ENCODE measurements at regions not wholly inside any gene's neighbourhood (a gene's known extent, or its start where the extent isn't known, plus 50 kb on each side); places are given as distances from the start of the nearest gene placed in this dataset.

DNA sequence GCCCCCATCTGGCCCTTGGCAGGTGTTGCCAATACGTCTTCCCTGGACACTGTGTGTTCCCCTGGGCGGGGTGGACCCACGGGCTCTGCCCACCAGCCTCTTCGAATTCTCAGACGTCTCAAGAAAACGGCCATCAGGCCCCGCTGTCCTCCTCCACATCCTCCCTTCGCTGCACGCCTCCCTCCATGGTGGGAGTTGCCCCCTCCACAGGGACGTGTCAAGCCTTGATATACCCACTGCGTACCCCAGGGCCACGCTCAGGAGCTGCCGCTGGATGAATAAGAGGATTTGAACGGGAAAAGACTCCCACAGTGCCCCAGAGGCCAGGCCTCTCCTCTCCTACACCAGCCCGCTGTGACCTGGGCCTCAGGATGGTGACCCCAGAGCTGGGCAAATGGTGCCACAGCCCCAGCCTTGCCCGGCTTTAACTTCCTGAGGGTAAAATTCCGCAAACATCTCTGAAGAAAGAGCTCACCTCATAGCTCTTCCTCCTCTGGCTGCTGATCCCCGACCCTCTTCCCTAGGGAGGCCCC lies 399.3 kb upstream of the MYT1L start:
- Histone ChIP-seq H3K27ac (ENCODE audit: low read length) (no peak overlapping the region), H3K4me1 (ENCODE audit: low read length) (no peaks in the 10 kb centered on the region), H3K27me3 (ENCODE audit: low read depth, low read length) (no peaks in the 10 kb centered on the region), H2AFZ (ENCODE audit: low read depth, low read length) (no peak overlapping the region), H3K9ac (ENCODE audit: low read length) (no peak overlapping the region), H3K79me2 (ENCODE audit: low read length) (no peaks in the 10 kb centered on the region), H3K4me2 (ENCODE audit: low read length) (no peak overlapping the region), H3K36me3 (replicated peaks; ENCODE audit: low read depth, low read length) (no peaks in the 10 kb centered on the region), H3K4me3 (ENCODE audit: low read length) (no peak overlapping the region), H4K20me1 (ENCODE audit: insufficient read depth, low read length) (no peaks in the 10 kb centered on the region), H3K9me3 (ENCODE audit: insufficient read depth, low read length) (no peaks in the 10 kb centered on the region)
- TF ChIP-seq EZH2phosphoT487 (IDR thresholded peaks at IDR 0.05; ENCODE audit: low read depth) (no peak), CTCF (IDR thresholded peaks at IDR 0.05; ENCODE audit: low read depth, low read length) (no peak)

- H3K4me1 ChIP-seq (ENCODE audit: low read length) = no peaks in the 10 kb centered on the region
- H2AFZ ChIP-seq (ENCODE audit: low read depth, low read length) = no peak overlapping the region
- no peaks in the 10 kb centered on the region for H3K9me3 ChIP-seq (ENCODE audit: insufficient read depth, low read length)
- H3K4me3 ChIP-seq (ENCODE audit: low read length) = no peak overlapping the region
- H3K79me2 ChIP-seq (ENCODE audit: low read length) = no peaks in the 10 kb centered on the region
- H4K20me1 ChIP-seq (ENCODE audit: insufficient read depth, low read length) = no peaks in the 10 kb centered on the region
- H3K4me2 ChIP-seq (ENCODE audit: low read length) = no peak overlapping the region
- H3K27ac ChIP-seq (ENCODE audit: low read length) = no peak overlapping the region
- no peaks in the 10 kb centered on the region for H3K27me3 ChIP-seq (ENCODE audit: low read depth, low read length)
- no peak for TF ChIP-seq EZH2phosphoT487 (IDR thresholded peaks at IDR 0.05; ENCODE audit: low read depth)
- no peak for TF ChIP-seq CTCF (IDR thresholded peaks at IDR 0.05; ENCODE audit: low read depth, low read length)
- H3K9ac ChIP-seq (ENCODE audit: low read length) = no peak overlapping the region
- no peaks in the 10 kb centered on the region for H3K36me3 ChIP-seq (replicated peaks; ENCODE audit: low read depth, low read length)
These were observed 398.2 kb upstream of the MYT1L start for GRCh38 chr2:2729246-2729645.

- Histone ChIP-seq H4K20me1 (ENCODE audit: insufficient read depth, low read length) (no peaks in the 10 kb centered on the region), H3K4me3 (ENCODE audit: low read length) (no peak overlapping the region), H3K27me3 (ENCODE audit: low read depth, low read length) (no peaks in the 10 kb centered on the region), H3K36me3 (replicated peaks; ENCODE audit: low read depth, low read length) (no peaks in the 10 kb centered on the region), H3K27ac (ENCODE audit: low read length) (no peak overlapping the region), H3K4me1 (ENCODE audit: low read length) (no peaks in the 10 kb centered on the region), H2AFZ (ENCODE audit: low read depth, low read length) (no peak overlapping the region), H3K9me3 (ENCODE audit: insufficient read depth, low read length) (no peaks in the 10 kb centered on the region), H3K9ac (ENCODE audit: low read length) (no peak overlapping the region), H3K79me2 (ENCODE audit: low read length) (no peaks in the 10 kb centered on the region), H3K4me2 (ENCODE audit: low read length) (no peak overlapping the region)
- no peak for TF ChIP-seq EZH2phosphoT487 (IDR thresholded peaks at IDR 0.05; ENCODE audit: low read depth)
These were observed 397.6 kb upstream of the MYT1L start for GRCh38 chr2:2728635-2729034.

DNA sequence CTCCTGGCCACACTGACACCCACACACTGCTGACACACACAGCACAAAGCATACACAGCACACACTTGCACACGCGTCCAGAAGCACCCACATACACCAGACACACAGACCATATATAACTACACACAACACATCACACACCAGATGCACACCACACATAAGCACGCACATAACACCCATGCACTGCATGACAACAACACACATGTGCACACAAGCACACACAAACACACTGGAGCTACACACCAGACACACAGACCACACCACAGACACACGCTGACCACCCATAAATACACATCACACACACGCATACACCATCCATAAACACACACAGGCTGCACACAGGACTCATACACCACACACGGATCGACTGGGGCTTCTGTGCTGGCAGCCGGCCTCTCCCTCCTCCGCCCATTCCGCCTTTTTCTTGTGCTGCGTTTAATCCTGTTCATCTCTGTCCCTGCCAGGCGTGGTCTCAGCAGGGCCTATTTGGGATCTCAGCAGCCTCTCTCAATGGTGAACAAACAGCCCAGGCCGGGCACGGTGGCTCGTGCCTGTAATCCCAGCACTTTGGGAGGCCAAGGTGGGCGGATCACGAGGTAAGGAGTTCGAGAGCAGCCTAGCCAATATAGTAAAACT lies 396.9 kb upstream of the MYT1L start:
- Histone ChIP-seq H2AFZ (ENCODE audit: low read depth, low read length) (no peak overlapping the region), H3K4me1 (ENCODE audit: low read length) (no peaks in the 10 kb centered on the region), H3K79me2 (ENCODE audit: low read length) (no peaks in the 10 kb centered on the region), H3K27ac (ENCODE audit: low read length) (no peak overlapping the region), H3K36me3 (replicated peaks; ENCODE audit: low read depth, low read length) (no peaks in the 10 kb centered on the region), H3K4me3 (ENCODE audit: low read length) (no peak overlapping the region), H4K20me1 (ENCODE audit: insufficient read depth, low read length) (no peaks in the 10 kb centered on the region), H3K9ac (ENCODE audit: low read length) (no peak overlapping the region), H3K9me3 (ENCODE audit: insufficient read depth, low read length) (no peaks in the 10 kb centered on the region), H3K27me3 (ENCODE audit: low read depth, low read length) (no peaks in the 10 kb centered on the region), H3K4me2 (ENCODE audit: low read length) (no peak overlapping the region)
- no peak for TF ChIP-seq EZH2phosphoT487 (IDR thresholded peaks at IDR 0.05; ENCODE audit: low read depth)

- Histone ChIP-seq H3K27ac (ENCODE audit: low read length) (no peak overlapping the region), H3K27me3 (ENCODE audit: low read depth, low read length) (no peaks in the 10 kb centered on the region)
- no peak for TF ChIP-seq CTCF (IDR thresholded peaks at IDR 0.05; ENCODE audit: low read depth, low read length)
- TF ChIP-seq EZH2phosphoT487 (IDR thresholded peaks at IDR 0.05; ENCODE audit: low read depth) = no peak
These were observed 395.1 kb upstream of the MYT1L start for GRCh38 chr2:2726163-2726562.

More at GRCh38 chr2:2726163-2726562, 395.1 kb upstream of the MYT1L start:
- Histone ChIP-seq H3K4me3 (ENCODE audit: low read length) (no peak overlapping the region), H4K20me1 (ENCODE audit: insufficient read depth, low read length) (no peaks in the 10 kb centered on the region), H3K4me1 (ENCODE audit: low read length) (no peaks in the 10 kb centered on the region), H3K36me3 (replicated peaks; ENCODE audit: low read depth, low read length) (no peaks in the 10 kb centered on the region), H3K9me3 (ENCODE audit: insufficient read depth, low read length) (no peaks in the 10 kb centered on the region), H3K4me2 (ENCODE audit: low read length) (no peak overlapping the region), H3K9ac (ENCODE audit: low read length) (no peak overlapping the region), H3K79me2 (ENCODE audit: low read length) (no peaks in the 10 kb centered on the region), H2AFZ (ENCODE audit: low read depth, low read length) (no peak overlapping the region)
